Cardiac septum (tissue), 1 donor: ENCODE measurements at regions not wholly inside any gene's neighbourhood (a gene's known extent, or its start where the extent isn't known, plus 50 kb on each side); places are given as distances from the start of the nearest gene placed in this dataset.
"Not testable (repeated sequence)": the region's sequence is repeated elsewhere in the genome, so short reads cannot be mapped to it uniquely, and the experiment has no call there.

ENCODE experiments used
- DNase-seq: peaks from one replicate; pipeline ENCODE4 v3.0.0-alpha.2; 2020; ENCODE audit warnings: low spot score
- intact Hi-C: fragments of 100-400 bp; cut with DNase I; formaldehyde crosslinking; loops from one replicate; pipeline ENCODE4 v1.14.0; 2022
- donor health status: DM: no; HTN: no; CAD: no.

GRCh38 chr20:12821249-12821648, 187.5 kb upstream of the SPTLC3 start:
- intact Hi-C loops, result no loop called here
- DNase-seq, result no peak

GRCh38 chr20:12823734-12824133, 185.0 kb upstream of the SPTLC3 start:
- intact Hi-C loops, result no loop called here
- no peak for DNase-seq

GRCh38 chr20:12824328-12825225, 184.2 kb upstream of the SPTLC3 start:
- DNase-seq, result no peak
- intact Hi-C loops, result no loop called here

GRCh38 chr20:12825226-12825595, 183.6 kb upstream of the SPTLC3 start:
- intact Hi-C loops, result no loop called here
- no peak for DNase-seq

GRCh38 chr20:12827816-12828385, 180.9 kb upstream of the SPTLC3 start:
- no peak for DNase-seq
- intact Hi-C loops, result no loop called here

GRCh38 chr20:12829170-12829569, 179.6 kb upstream of the SPTLC3 start:
- intact Hi-C loops, result no loop called here
- DNase-seq, result no peak

- intact Hi-C loops, result no loop called here
- no peak for DNase-seq
Observed at GRCh38 chr20:12833861-12834260, 174.9 kb upstream of the SPTLC3 start.

GRCh38 chr20:12835999-12836398, 172.8 kb upstream of the SPTLC3 start:
- DNase-seq, result no peak
- intact Hi-C loops, result no loop called here

GRCh38 chr20:12837646-12838045, 171.1 kb upstream of the SPTLC3 start:
- intact Hi-C loops, result no loop called here

GRCh38 chr20:12838261-12838866, 170.4 kb upstream of the SPTLC3 start:
- DNase-seq, result no peak
- intact Hi-C loops, result no loop called here

More at GRCh38 chr20:12837646-12838045, 171.1 kb upstream of the SPTLC3 start:
- DNase-seq, result no peak

- intact Hi-C loops, result no loop called here
- no peak for DNase-seq
Observed at GRCh38 chr20:12847872-12848271, 160.9 kb upstream of the SPTLC3 start.

- intact Hi-C loops, result no loop called here
- no peak for DNase-seq
Observed at GRCh38 chr20:12849225-12849910, 159.4 kb upstream of the SPTLC3 start.

GRCh38 chr20:12857643-12858042, 151.1 kb upstream of the SPTLC3 start:
- intact Hi-C loops, DNase-seq: not testable (repeated sequence)

GRCh38 chr20:12860619-12861247, 148.0 kb upstream of the SPTLC3 start:
- intact Hi-C loops, result no loop called here
- DNase-seq, result no peak

- intact Hi-C loops, result no loop called here
- no peak for DNase-seq
Observed at GRCh38 chr20:12869669-12870068, 139.1 kb upstream of the SPTLC3 start.

GRCh38 chr20:12870588-12870987, 138.2 kb upstream of the SPTLC3 start:
- intact Hi-C loops, result no loop called here
- no peak for DNase-seq

GRCh38 chr20:12874933-12875332, 133.8 kb upstream of the SPTLC3 start:
- no peak for DNase-seq
- intact Hi-C loops, result no loop called here

- DNase-seq, result no peak
- intact Hi-C loops, result no loop called here
Observed at GRCh38 chr20:12875510-12875909, 133.3 kb upstream of the SPTLC3 start.

- no peak for DNase-seq
- intact Hi-C loops, result no loop called here
Observed at GRCh38 chr20:12882832-12883506, 125.8 kb upstream of the SPTLC3 start.
